Activated CD4-positive, alpha-beta T cell treated with anti-CD3 and anti-CD28 coated beads, Interleukin-2, amount 50 U/mL, for 24 hours (primary cell): ENCODE measurements at regions not wholly inside any gene's neighbourhood (a gene's known extent, or its start where the extent isn't known, plus 50 kb on each side); places are given as distances from the start of the nearest gene placed in this dataset.
"Not testable (repeated sequence)": the region's sequence is repeated elsewhere in the genome, so short reads cannot be mapped to it uniquely, and the experiment has no call there.

Experiments used
- DNase-seq, 2 donors: peaks; one replicate each; pipeline ENCODE4 v3.0.0-alpha.2; 2020; ENCODE audit warnings: low read depth in 1 of 2, low spot score in 1 of 2

DNA sequence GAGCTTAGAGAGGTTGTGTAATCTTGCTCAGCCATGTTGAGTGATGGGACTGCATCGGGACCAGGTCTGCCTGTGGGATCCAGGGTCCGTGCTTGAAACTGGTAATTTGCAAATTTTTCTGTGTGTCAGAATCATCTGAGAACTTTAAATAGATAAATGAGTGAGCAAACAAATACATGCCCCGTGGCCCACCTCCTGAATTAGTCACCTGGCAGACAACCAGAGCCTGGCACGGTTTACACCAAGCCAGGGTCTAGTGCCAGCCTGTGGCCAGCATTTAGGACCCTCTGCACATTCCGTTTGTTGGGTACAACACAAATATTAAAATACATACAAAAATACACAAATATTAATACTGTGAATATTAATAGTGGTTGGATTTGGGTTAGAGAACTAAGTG, 90.6 kb upstream of the STOX2 start:
- no peak for DNase-seq

DNA sequence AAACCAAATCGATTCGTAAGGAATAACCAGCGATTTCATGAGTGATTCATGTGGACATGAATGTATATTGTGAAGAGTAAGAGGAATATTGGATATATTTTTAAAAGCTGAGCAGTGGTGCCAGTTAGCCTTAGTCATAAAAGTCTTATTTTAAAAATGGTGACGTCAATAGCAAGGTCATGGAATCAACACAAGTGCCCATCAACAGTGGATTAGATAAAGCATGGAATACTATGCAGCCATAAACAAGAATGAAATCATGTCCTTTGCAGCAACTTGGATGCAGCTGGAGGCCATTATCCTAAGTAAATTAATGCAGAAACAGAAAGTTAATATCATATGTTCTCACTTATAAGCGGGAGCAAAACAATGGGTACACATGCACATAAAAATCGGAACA, 89.0 kb upstream of the STOX2 start:
- no peak for DNase-seq

DNA sequence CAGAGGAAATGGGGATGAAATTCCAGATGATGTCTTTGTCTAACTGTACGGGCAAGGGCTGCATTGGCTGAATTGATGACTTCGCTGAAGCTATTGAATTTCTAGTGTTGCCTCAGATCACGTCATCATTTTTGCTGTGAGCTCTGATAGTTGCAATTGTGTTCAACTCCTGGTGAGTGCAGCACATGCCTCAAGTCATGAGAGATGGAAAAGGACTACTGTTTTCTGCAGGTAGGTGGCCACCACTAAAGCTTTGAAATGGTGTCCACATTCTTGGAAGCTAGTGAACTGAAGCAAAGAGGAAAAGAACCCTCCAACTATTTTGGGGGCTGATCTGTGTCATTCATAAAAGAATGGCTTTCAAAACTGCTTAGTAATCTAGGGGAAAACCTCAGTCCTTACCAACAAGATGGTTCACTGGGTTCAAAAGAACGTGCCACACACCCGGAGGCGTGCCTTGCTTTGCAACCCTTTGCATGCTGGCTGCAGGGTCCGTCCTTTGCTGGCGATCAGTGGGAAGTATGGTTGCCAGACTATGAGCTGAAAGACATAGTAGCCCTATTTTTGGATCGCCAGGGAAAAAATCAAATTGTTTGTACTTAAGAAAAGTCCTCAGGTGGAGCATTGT, 88.1 kb upstream of the STOX2 start:
- no peak for DNase-seq

DNA sequence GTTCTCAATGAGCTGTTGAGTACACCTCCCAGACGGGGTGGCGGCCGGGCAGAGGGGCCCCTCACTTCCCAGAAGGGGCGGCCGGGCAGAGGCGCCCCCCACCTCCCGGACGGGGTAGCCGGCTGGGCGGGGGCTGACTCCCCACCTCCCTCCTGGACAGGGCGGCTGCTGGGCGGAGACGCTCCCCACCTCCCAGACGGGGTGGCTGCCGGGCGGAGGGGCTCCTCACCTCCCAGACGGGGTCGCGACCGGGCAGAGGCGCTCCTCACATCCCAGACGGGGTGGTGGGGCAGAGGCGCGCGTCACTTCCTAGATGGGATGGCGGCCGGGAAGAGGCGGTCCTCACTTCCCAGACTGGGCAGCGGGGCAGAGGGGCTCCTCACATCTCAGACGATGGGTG, 86.5 kb upstream of the STOX2 start:
- not testable (repeated sequence) for DNase-seq

DNA sequence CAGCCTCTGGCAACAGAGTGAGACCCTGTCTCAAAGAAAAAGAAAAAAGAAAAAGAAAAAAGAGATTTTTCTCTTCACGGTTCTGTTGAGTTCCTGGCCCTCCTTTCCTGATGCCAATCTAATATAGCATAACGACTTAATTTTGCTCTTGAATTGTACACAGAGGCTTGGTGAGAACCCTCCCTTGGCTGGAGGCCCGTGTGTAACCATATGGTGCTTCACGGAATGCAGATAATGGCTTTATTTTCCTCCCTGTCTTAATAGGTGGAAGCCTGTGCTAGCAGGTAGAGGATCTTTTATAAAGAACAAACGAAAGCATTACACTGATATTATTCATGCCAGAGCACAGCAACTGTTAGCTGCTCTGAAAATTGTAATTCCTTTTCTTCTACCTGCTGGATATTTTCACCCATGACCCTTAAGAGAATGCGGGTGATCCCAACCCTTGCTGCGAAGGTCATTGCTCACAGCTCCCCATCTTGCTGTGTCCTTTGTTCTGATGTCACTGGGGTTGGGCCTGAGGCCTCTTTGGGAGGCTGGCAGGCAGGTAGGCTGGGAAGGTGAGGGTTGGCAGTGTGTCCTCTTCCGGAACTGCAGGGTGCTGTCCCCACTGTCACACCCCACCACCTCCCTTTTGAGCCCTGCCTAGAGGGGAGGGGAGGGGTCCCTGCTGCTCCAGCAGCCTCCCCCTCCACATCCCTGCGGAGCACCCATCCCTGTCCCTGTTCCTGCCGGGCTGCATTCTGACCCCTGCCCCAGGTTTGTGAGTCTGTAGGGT, 83.8 kb upstream of the STOX2 start:
- no peak for DNase-seq

DNA sequence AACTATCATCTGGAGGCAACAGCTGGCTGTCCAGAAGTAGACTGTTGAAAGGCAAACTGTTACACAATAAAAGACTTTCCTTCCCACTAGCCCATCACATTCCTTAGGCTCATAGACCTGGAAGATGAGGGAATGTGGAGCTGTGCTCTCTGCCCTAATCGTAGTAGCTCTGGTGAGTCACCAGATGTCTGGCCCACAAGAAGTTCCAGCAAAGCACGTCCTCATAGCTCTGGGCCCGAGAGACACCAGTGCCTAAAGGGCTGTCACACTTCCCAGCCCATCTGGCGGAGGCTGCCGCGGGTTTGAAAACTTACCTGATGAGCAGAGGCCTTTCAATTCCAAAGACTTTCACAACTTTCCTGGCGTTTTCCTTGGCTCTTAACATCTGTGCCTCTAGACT, 81.7 kb upstream of the STOX2 start:
- no peak for DNase-seq

DNA sequence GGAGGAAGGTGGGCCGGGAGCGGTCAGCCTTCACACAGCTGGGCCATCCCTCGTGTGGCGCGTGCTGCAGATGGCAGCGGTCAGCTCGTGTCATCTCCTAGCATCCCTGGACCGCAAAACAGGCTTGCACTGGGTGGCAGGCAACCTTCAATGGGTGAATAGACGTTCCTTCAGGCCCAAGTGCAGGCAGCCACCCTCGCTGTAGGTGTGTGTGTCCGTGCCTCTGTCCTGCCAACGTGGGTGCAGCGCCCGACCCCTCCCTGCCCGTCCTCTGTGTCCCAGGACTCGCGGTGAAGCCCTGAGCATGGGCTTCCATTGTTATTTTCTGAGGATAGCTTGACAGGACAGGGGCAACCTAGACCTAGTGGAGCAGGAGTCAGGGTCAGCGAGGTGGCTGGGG, 79.8 kb upstream of the STOX2 start:
- DNase-seq = no peak

DNA sequence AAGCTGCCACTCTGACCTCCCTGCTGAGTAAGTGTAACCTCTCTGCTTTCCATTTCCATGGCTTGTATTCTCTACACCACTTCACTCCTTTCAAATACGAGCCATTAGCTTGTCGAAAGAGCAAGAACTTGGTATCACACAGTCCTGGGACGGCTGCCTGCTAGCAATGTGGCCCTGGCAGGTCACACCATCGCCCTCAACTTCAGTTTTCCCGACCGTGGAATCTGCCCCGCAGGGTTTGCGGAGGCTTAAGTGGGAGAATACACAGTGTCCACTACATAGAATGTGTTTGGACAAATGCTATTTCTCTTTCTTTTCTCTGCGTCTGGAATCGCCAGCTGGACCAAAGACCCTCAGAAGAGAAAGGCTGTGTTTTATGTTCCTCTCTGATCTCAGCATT, 78.6 kb upstream of the STOX2 start:
- DNase-seq = no peak

DNA sequence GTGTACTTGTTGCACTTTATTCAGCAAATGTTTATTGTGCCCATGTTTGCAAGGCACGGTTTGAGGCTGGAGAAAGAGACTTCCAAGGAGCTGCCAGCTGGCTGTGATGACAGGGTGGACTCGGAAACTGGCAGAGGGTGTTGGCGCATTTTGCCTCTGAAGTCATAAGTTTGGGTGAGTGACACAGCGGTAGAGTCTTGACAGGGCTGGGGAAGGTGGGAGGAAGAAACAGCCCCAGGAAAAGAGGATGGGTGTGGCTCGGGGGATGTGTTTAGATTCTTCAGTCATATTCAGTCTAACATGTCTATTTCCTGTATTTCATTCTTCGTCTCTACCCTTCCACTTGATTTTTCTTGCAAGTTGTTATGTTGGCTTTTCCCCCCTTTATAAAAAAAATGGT, 77.0 kb upstream of the STOX2 start:
- no peak for DNase-seq

DNA sequence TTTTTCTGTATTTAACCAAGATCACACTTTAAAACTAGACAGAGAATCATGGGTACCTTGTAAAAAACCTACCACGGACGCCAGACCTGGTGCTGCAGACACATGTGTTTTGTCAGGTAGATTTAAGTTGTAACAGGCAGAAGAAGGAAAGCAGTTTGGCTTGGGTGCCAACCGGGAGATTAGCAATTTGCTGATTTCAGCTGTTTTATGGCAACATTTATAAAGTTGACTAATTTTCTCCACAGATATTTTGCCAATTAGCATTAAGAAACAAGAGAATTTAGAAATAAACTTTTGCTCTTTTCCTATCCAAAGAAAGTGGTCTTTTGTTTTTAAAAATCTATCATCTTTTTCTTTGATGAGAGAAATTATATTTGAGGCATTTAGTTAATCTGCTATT, 76.3 kb upstream of the STOX2 start:
- DNase-seq = no peak

DNA sequence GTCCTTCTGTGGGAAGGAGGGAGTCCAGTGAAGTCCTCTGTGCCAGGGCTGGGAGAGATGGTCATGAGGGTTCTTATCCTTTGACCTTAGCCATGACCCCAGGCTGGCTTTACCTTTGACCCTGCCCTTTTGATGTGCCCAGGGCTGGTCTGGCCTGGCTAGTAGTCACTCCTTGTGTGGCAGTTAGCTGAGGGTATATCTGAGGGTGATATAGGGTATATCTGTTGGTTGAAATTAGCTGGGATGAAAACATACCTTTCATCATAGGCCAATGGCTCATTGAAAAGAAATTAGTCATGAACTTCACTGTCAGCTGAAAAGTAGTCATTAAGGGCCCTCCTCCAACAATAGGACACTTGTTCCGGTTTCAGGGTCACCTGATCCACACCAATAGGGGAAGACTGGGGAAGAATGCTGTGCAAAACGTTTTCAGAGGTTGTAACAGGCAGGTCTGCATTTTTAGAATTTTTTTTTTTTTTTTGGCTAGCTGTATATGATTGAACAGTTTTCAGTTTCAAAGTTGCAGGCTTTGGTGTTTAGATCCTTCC, 74.6 kb upstream of the STOX2 start:
- DNase-seq = no peak

DNA sequence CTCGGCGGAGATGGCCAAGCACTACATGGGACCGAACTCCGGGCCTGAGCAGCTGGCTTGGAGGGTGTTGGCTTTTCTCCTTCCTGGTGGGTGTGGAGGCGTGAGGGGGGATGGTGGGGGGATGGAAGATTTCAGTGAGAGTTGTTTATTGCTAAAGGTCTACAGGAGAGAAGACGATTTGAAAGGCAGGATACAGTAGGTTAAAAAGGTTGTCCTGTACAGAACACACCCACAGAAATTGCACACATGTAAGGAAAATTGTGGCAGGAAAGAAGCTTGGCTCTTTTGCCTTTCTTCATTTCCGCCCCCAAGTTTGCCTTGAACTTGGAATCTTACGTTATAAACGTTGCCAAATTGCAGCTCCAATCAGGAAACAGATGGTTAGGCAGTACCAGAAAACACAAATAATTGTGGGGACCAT, 74.1 kb upstream of the STOX2 start:
- DNase-seq = no peak

DNA sequence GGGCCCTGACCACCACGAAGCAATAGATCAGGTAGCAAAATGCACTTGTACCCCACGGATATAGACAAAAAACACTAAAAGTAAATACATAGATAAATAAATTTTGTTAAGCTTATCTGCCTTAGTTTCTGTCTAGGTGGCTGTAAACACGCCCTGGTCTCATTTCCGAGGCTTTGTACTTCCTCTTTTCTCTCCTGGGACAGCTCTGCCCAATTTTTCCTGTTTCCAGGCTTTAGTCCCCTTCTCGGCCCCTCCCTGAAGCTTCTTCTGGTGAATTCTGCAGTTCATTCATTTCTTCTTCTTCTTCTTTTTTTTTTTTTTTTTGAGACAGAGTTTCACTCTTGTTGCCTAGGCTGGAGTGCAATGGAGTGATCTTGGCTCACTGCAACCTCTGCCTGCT, 73.4 kb upstream of the STOX2 start:
- no peak for DNase-seq

DNA sequence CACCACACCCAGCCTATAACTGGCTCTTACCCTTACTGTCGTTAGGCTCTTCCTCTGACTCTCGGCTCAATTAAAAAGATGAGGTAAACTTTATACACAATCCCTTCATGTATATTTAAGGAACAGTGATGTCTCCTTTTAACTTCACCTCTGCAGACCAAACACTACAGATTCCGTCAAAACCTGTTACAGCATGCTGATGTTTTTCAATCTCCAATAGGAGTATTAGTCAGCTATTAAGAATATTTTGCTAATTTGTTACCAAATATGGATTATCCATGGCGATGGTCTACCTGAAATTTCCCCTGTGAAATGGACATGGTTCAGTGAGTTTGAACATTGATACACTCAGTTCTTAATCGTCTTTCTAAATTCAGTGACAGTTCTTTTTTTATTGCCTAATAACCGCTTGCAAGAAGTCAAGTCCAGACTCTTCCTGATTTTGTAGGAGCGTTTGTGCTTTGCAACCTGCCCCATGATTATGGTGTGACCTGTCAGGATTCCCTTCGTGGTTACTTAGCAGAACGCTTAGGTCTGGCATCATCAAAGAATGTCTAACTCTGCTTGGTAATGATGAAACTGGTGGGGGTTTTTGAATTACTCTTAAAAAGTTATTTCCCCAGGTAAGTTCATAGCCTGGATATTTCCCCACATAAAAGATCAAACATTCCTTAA, 72.2 kb upstream of the STOX2 start:
- DNase-seq = no peak

DNA sequence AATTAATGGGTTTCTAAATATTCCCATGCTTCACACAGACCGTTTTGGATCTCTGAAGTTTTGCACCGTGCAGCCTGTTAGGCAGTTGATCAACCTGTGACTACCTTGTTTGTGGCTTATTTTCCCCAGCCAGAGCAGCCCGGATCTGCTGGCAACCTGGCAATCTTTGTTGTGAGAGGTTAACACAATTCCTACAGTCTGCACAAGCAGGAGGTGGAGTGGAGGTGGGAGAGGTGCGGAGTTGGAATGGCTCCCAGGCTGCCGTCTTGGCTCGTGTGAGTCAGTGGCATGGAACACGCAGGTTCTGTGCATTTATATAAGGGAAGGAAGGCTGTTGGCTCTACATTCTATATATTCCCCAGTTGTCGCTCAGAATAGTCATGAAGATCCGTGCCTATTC, 70.9 kb upstream of the STOX2 start:
- no peak for DNase-seq

DNA sequence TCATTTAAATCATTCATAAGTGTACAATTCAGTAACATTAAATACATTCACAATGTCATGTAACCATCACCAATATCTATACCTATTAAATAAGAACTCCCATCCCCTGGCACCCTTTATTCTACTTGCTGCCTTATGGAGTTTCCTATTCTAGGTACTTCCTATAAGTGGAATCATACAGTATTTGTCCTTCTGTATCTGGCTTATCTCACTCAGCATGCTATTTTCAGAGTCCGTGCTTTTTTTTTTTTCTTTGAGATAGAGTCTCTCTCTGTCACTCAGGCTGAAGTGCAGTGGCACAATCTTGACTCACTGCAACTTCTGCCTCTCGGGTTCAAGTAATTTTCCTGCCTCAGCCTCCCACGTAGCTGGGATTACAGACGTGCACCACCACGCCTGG, 67.9 kb upstream of the STOX2 start:
- no peak for DNase-seq

DNA sequence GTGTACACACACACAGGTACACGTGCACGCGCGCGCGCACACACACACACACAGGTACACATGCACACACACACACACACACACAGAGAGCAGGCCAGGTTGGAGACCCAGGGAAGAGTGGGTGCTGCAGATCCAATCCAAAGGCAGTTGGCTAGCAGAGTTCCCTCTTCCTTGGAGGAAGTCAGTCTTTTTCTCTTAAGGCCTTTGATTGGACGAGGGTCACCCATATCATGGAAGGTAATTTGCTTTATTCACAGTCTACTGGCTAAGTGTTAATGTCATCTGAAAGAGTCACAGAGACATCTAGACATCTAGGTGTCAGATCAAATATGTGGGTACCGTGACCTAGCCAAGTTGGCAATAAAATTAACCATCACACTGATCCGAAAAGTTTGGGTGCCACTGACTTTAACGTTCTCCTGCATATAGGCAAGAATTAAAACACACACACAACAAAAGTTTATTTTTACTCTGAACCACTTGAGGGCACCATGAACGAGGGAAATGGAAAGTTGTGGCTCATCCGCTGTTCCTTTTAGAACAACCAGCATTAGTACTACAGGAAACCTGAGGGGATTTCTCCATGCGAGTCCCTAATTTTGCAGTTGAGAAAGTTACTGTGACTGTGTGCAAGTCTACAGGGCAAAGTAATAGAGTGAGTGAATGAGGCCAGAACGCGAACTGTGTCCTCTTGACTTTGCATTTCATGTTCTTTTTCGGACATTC, 66.0 kb upstream of the STOX2 start:
- no peak for DNase-seq

DNA sequence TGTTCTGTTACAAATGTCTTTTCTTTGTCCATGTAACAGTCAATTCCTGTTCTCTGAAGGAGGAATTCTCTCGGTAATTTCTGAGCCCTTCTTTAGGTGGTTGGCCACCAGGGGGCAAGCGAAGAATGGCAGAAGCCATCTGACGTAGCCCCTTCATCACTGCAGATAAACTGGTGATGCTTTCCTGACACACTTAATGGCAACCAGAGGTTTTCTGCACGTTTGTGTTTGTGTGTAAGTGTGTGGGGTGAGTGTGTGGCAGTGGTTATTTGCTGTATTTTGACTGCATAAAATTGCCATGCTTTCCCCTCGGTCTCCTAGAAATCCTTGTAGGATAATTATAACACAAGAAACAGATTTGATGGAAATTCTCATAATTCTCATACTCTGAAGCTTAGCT, 64.8 kb upstream of the STOX2 start:
- peak; percentile 33 to 52 for DNase-seq

DNA sequence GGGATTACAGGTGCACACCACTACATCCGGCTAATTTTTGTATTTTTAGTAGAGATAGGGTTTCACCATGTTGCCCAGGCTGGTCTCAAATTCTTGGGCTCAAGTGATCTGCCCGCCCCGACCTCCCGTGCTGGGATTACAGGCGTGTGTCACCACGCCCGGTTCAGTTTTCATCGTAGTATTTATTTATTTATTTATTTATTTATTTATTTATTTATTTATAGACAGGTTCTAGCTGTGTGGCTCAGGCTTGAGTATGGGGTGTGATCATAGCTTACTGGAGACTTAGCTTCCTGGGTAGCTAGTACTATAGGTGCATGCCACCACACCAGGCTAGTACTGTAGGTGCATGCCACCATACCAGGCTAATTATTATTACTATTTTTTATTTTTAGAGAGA, 64.1 kb upstream of the STOX2 start:
- no peak for DNase-seq

DNA sequence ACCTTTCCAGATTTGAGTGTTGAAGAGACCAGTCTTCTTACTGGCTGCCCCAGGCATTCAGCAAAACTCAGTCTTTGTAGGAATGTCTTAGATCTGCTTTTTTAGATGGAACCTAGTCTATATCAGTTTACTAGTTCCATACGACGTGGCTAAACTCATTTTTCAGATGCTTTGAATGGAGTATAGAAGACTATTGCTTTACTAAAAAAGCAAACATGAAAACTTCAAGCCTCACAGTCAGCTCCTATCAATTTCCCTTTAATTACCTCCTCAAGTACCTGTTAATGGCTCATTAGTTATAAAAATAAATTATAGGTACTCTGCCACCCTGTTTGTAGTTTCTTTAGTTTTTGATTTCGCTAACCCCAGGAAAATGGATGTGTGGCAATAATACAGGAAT, 63.0 kb upstream of the STOX2 start:
- no peak for DNase-seq

DNA sequence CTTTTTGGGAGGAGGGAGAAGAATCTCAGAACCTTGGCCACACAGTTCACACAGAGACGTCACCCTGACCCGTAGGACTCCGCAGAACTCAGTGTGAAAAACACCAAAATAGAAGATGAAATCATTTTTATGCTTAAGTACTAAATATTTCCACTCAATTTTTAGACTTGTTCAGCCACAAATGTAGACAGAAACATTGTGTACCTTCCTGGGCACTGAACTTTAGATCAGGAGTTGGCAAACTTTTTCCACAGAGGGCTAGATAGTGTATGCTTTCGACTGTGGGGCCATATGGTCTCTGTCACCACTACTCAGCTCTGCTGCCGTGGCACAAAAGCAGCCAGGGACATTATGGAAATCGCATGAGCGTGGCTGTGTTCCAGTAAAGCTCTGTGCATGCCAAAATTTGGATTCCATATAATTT, 61.8 kb upstream of the STOX2 start:
- no peak for DNase-seq

DNA sequence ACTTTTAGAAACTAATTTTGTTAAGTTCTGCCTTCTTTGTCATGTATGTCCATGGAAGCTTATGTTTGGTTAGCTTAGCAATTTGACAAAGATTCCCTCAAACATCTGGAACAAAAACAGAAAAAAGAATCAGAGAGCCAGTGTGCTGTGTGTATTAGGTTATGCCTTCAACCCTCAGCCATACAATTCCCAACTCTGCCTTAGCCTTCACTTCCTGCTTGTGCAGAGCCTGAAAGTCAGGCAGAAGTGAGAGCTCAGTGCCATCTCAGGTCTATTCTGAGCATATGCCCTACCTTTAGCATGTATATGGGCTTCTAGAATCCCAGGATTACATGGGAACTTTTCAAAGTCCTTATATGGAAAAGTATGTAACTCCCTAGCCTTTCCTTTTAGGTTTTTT, 58.2 kb upstream of the STOX2 start:
- no peak for DNase-seq
